ENCODE measurements at regions not wholly inside any gene's neighbourhood (a gene's known extent, or its start where the extent isn't known, plus 50 kb on each side); places are given as distances from the start of the nearest gene placed in this dataset.

- no peak overlapping the region for H2AFZ ChIP-seq (ENCODE audit: low read depth, low read length)
- no peak overlapping the region for H3K18ac ChIP-seq (ENCODE audit: low read depth in 1 of 2, low read length in 2 of 2)
- H3K4me3 ChIP-seq (ENCODE audit: insufficient read depth in 1 of 2, low read depth in 1 of 2, low read length in 2 of 2): peak overlapping the region in 1 of 2 experiments; percentile 23
- H2BK5ac ChIP-seq (ENCODE audit: low read depth, low read length, poor library complexity, severe bottlenecking): no peak overlapping the region
- H3K4me2 ChIP-seq (ENCODE audit: low read length, poor library complexity, severe bottlenecking): no peak overlapping the region
- no peak overlapping the region for H2BK12ac ChIP-seq (ENCODE audit: low read length in 2 of 2)
- H3K9me3 ChIP-seq (ENCODE audit: control insufficient read depth, low read length): no peaks in the 10 kb centered on the region
- H3K36me3 ChIP-seq (ENCODE audit: control insufficient read depth in 1 of 2, insufficient read depth in 2 of 2, low read depth in 1 of 2, low read length in 2 of 2): peaks cover 0 to 11% of the 10 kb centered on the region in 2 experiments
- peaks cover 3% of the 10 kb centered on the region for H3K79me1 ChIP-seq (replicated peaks; ENCODE audit: low read length, poor library complexity, severe bottlenecking)
- H4K91ac ChIP-seq (ENCODE audit: low read length): no peak overlapping the region
- peaks cover 4% of the 10 kb centered on the region for H3K4me1 ChIP-seq (ENCODE audit: control insufficient read depth, insufficient read depth, low read depth, low read length)
- H3K14ac ChIP-seq (ENCODE audit: low read length in 2 of 2): no peak overlapping the region
- H2BK120ac ChIP-seq (ENCODE audit: low read depth, low read length): no peak overlapping the region
- no peak overlapping the region for H4K8ac ChIP-seq (ENCODE audit: low read length)
- no peak overlapping the region for H2AK5ac ChIP-seq (ENCODE audit: low read length, severe bottlenecking)
- no peak overlapping the region for H3K23ac ChIP-seq (ENCODE audit: low read length in 2 of 2)
- no peak overlapping the region for H2BK15ac ChIP-seq (ENCODE audit: low read depth, poor library complexity, severe bottlenecking)
- no peak for DNase-seq
- 92% methylated on average over 8 of the region's 8 CpGs for WGBS
- no peaks in the 10 kb centered on the region for H3K27me3 ChIP-seq (ENCODE audit: control insufficient read depth in 1 of 2, insufficient read depth in 1 of 2, low read length in 2 of 2)
- no peak overlapping the region for H3K9ac ChIP-seq (ENCODE audit: low read length)
- no peak overlapping the region for H3K4ac ChIP-seq (ENCODE audit: low read depth in 1 of 2, low read length in 2 of 2)
- H3K27ac ChIP-seq (ENCODE audit: low read length, poor library complexity, severe bottlenecking): no peak overlapping the region
These were observed 65.6 kb downstream of the SHANK2 start for GRCh38 chr11:71186806-71187205.

GRCh38 chr11:71185411-71185810, 67.0 kb downstream of the SHANK2 start:
- H4K91ac ChIP-seq (ENCODE audit: low read length): no peak overlapping the region
- peaks cover 3% of the 10 kb centered on the region for H3K79me1 ChIP-seq (replicated peaks; ENCODE audit: low read length, poor library complexity, severe bottlenecking)
- no peak overlapping the region for H4K8ac ChIP-seq (ENCODE audit: low read length)
- H2BK120ac ChIP-seq (ENCODE audit: low read depth, low read length): no peak overlapping the region
- no peak overlapping the region for H3K23ac ChIP-seq (ENCODE audit: low read length in 2 of 2)
- H3K27ac ChIP-seq (ENCODE audit: low read length, poor library complexity, severe bottlenecking): no peak overlapping the region
- H3K4me2 ChIP-seq (ENCODE audit: low read length, poor library complexity, severe bottlenecking): no peak overlapping the region
- H3K9ac ChIP-seq (ENCODE audit: low read length): no peak overlapping the region
- H2AFZ ChIP-seq (ENCODE audit: low read depth, low read length): no peak overlapping the region
- H3K18ac ChIP-seq (ENCODE audit: low read depth in 1 of 2, low read length in 2 of 2): no peak overlapping the region
- WGBS: 53% methylated on average over 3 of the region's 3 CpGs
- H3K27me3 ChIP-seq (ENCODE audit: control insufficient read depth in 1 of 2, insufficient read depth in 1 of 2, low read length in 2 of 2): no peaks in the 10 kb centered on the region
- H3K4ac ChIP-seq (ENCODE audit: low read depth in 1 of 2, low read length in 2 of 2): no peak overlapping the region
- H2BK5ac ChIP-seq (ENCODE audit: low read depth, low read length, poor library complexity, severe bottlenecking): no peak overlapping the region
- no peak overlapping the region for H2AK5ac ChIP-seq (ENCODE audit: low read length, severe bottlenecking)
- H3K4me3 ChIP-seq (ENCODE audit: insufficient read depth in 1 of 2, low read depth in 1 of 2, low read length in 2 of 2): no peak overlapping the region
- no peaks in the 10 kb centered on the region for H3K9me3 ChIP-seq (ENCODE audit: control insufficient read depth, low read length)
- peaks cover 4% of the 10 kb centered on the region for H3K4me1 ChIP-seq (ENCODE audit: control insufficient read depth, insufficient read depth, low read depth, low read length)
- DNase-seq: no peak
- no peak overlapping the region for H3K14ac ChIP-seq (ENCODE audit: low read length in 2 of 2)
- H3K36me3 ChIP-seq (ENCODE audit: control insufficient read depth in 1 of 2, insufficient read depth in 2 of 2, low read depth in 1 of 2, low read length in 2 of 2): peaks cover 0 to 7% of the 10 kb centered on the region in 2 experiments
- no peak overlapping the region for H2BK12ac ChIP-seq (ENCODE audit: low read length in 2 of 2)
- H2BK15ac ChIP-seq (ENCODE audit: low read depth, poor library complexity, severe bottlenecking): no peak overlapping the region

- Histone ChIP-seq H3K14ac (ENCODE audit: low read length in 2 of 2) (no peak overlapping the region), H3K23ac (ENCODE audit: low read length in 2 of 2) (no peak overlapping the region), H3K4me2 (ENCODE audit: low read length, poor library complexity, severe bottlenecking) (no peak overlapping the region), H3K36me3 (ENCODE audit: control insufficient read depth in 1 of 2, insufficient read depth in 2 of 2, low read depth in 1 of 2, low read length in 2 of 2) (peaks cover 0 to 2% of the 10 kb centered on the region in 2 experiments), H2AFZ (ENCODE audit: low read depth, low read length) (no peak overlapping the region), H3K4me1 (ENCODE audit: control insufficient read depth, insufficient read depth, low read depth, low read length) (peaks cover 4% of the 10 kb centered on the region), H4K8ac (ENCODE audit: low read length) (no peak overlapping the region), H3K4me3 (ENCODE audit: insufficient read depth in 1 of 2, low read depth in 1 of 2, low read length in 2 of 2) (no peak overlapping the region), H3K9me3 (ENCODE audit: control insufficient read depth, low read length) (no peaks in the 10 kb centered on the region), H2BK120ac (ENCODE audit: low read depth, low read length) (no peak overlapping the region), H3K79me1 (replicated peaks; ENCODE audit: low read length, poor library complexity, severe bottlenecking) (peaks cover 3% of the 10 kb centered on the region), H2BK5ac (ENCODE audit: low read depth, low read length, poor library complexity, severe bottlenecking) (no peak overlapping the region), H3K27me3 (ENCODE audit: control insufficient read depth in 1 of 2, insufficient read depth in 1 of 2, low read length in 2 of 2) (no peaks in the 10 kb centered on the region), H3K27ac (ENCODE audit: low read length, poor library complexity, severe bottlenecking) (no peak overlapping the region), H2BK12ac (ENCODE audit: low read length in 2 of 2) (no peak overlapping the region), H2BK15ac (ENCODE audit: low read depth, poor library complexity, severe bottlenecking) (no peak overlapping the region), H3K9ac (ENCODE audit: low read length) (no peak overlapping the region), H2AK5ac (ENCODE audit: low read length, severe bottlenecking) (no peak overlapping the region), H3K18ac (ENCODE audit: low read depth in 1 of 2, low read length in 2 of 2) (no peak overlapping the region), H3K4ac (ENCODE audit: low read depth in 1 of 2, low read length in 2 of 2) (no peak overlapping the region), H4K91ac (ENCODE audit: low read length) (no peak overlapping the region)
- DNase-seq: no peak
- 79% methylated on average over 12 of the region's 12 CpGs for WGBS
These were observed 67.8 kb downstream of the SHANK2 start for GRCh38 chr11:71184421-71185210.

GRCh38 chr11:71183878-71184277, 68.5 kb downstream of the SHANK2 start:
- Histone ChIP-seq H3K4me3 (ENCODE audit: insufficient read depth in 1 of 2, low read depth in 1 of 2, low read length in 2 of 2) (no peak overlapping the region), H4K8ac (ENCODE audit: low read length) (no peak overlapping the region), H3K79me1 (replicated peaks; ENCODE audit: low read length, poor library complexity, severe bottlenecking) (peaks cover 3% of the 10 kb centered on the region), H2BK120ac (ENCODE audit: low read depth, low read length) (no peak overlapping the region), H3K27me3 (ENCODE audit: control insufficient read depth in 1 of 2, insufficient read depth in 1 of 2, low read length in 2 of 2) (no peaks in the 10 kb centered on the region), H2BK5ac (ENCODE audit: low read depth, low read length, poor library complexity, severe bottlenecking) (no peak overlapping the region), H2AFZ (ENCODE audit: low read depth, low read length) (no peak overlapping the region), H3K18ac (ENCODE audit: low read depth in 1 of 2, low read length in 2 of 2) (no peak overlapping the region), H3K36me3 (ENCODE audit: control insufficient read depth in 1 of 2, insufficient read depth in 2 of 2, low read depth in 1 of 2, low read length in 2 of 2) (peaks cover 0 to 2% of the 10 kb centered on the region in 2 experiments), H3K14ac (ENCODE audit: low read length in 2 of 2) (no peak overlapping the region), H3K9ac (ENCODE audit: low read length) (no peak overlapping the region), H2BK15ac (ENCODE audit: low read depth, poor library complexity, severe bottlenecking) (no peak overlapping the region), H2BK12ac (ENCODE audit: low read length in 2 of 2) (no peak overlapping the region), H2AK5ac (ENCODE audit: low read length, severe bottlenecking) (no peak overlapping the region), H3K23ac (ENCODE audit: low read length in 2 of 2) (no peak overlapping the region), H4K91ac (ENCODE audit: low read length) (no peak overlapping the region), H3K4ac (ENCODE audit: low read depth in 1 of 2, low read length in 2 of 2) (no peak overlapping the region), H3K4me2 (ENCODE audit: low read length, poor library complexity, severe bottlenecking) (no peak overlapping the region), H3K9me3 (ENCODE audit: control insufficient read depth, low read length) (no peaks in the 10 kb centered on the region), H3K4me1 (ENCODE audit: control insufficient read depth, insufficient read depth, low read depth, low read length) (peaks cover 4% of the 10 kb centered on the region), H3K27ac (ENCODE audit: low read length, poor library complexity, severe bottlenecking) (no peak overlapping the region)
- no peak for DNase-seq
- 80% methylated on average over 10 of the region's 10 CpGs for WGBS
